Uterus (tissue), 3 donors: ENCODE measurements at regions not wholly inside any gene's neighbourhood (a gene's known extent, or its start where the extent isn't known, plus 50 kb on each side); places are given as distances from the start of the nearest gene placed in this dataset.

Experiments
- DNase-seq, 2 donors: peaks; one replicate each; pipeline ENCODE4 v3.0.0-alpha.2; 2019 to 2020
- H3K27ac ChIP-seq, 2 donors: fragments of 200-600 bp; sonication (generic); 1 replicate in 1 of 2; 2 replicates in 1 of 2; pipeline ENCODE4 v1.5.1; 2016 to 2018
- H3K27me3 ChIP-seq, 2 donors: fragments of 200-600 bp; sonication (generic); one replicate each; pipeline ENCODE4 v1.5.1; 2018 to 2019; ENCODE audit warnings: control low read depth in 1 of 2
- H3K36me3 ChIP-seq, 2 donors: fragments of 200-600 bp; sonication (generic); one replicate each; pipeline ENCODE4 v1.5.1; 2019; ENCODE audit warnings: control low read depth in 1 of 2
- H3K4me1 ChIP-seq, 2 donors: fragments of 200-600 bp; sonication (generic); one replicate each; pipeline ENCODE4 v1.5.1; 2018 to 2019; ENCODE audit warnings: control low read depth in 1 of 2
- H3K4me3 ChIP-seq, 2 donors: fragments of 200-600 bp; sonication (generic); 1 replicate in 1 of 2; 2 replicates in 1 of 2; pipeline ENCODE4 v1.5.1; 2018 to 2019; ENCODE audit warnings: mild to moderate bottlenecking in 1 of 2
- H3K9me3 ChIP-seq, 2 donors: fragments of 200-600 bp; sonication (generic); one replicate each; pipeline ENCODE4 v1.5.1; 2019; ENCODE audit warnings: control low read depth in 1 of 2
- POLR2A ChIP-seq, 2 donors: fragments of 450-650 bp; IDR thresholded peaks; one replicate each; pipeline ENCODE4 v1.6.1; 2016; ENCODE audit warnings: antibody characterized with exemption in 2 of 2, mild to moderate bottlenecking in 1 of 2, moderate library complexity in 1 of 2
- intact Hi-C: fragments of 100-400 bp; cut with DNase I; formaldehyde crosslinking; loops from one replicate; pipeline ENCODE4 v1.15.1; 2023; ENCODE audit warnings: low total_unique reads
- TF ChIP-seq, protein P1 (sequence below), 4 experiments: fragments of 200-600 bp in 2 of 4; fragments of 450-650 bp in 2 of 4; sonication (generic) in 2 of 4; IDR thresholded peaks; one replicate each; pipeline ENCODE4 v1.5.1; 2016 to 2019; ENCODE audit warnings: antibody characterized with exemption in 4 of 4, mild to moderate bottlenecking in 2 of 4, moderate library complexity in 1 of 4
- donor health status: DM: yes; HTN: yes; CAD: no.

DNA sequence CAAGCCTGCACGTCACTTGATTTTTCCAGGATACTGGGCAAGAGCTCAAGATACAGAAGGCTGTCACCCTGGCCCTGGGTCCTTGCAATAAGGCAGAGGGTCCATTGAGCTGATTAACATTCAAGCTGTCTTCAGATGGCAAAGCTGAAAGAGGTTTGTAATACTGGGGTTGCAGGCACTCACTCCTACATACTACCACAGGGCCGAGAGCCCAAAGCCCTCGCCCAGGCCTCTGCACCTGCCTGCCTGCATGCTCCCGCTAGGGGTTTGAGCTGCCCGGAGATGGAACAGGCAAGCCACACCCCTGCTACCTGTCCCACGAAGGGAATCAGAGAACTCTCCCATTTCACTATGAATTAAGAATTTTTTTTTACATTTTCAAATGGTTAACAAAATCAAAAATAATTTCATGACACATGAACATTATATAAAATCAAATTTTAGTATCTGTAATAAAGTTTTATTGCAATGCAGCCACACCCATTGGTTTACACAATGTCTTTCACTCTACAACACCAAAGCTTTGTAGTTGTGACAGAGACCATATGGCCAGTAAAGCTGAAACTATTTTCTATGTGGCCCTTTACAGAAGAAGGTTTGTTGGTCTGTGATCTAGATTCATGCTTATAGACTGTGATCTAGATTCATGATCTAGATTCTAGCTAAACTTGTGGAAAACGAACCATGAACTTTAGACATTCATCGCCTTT lies 530.4 kb upstream of the IGFBP7 start:
- H3K36me3 ChIP-seq: no peaks in the 10 kb centered on the region
- intact Hi-C loops: no loop called here
- no peak for TF ChIP-seq POLR2A (IDR thresholded peaks at IDR 0.05)
- TF ChIP-seq, protein P1, sequence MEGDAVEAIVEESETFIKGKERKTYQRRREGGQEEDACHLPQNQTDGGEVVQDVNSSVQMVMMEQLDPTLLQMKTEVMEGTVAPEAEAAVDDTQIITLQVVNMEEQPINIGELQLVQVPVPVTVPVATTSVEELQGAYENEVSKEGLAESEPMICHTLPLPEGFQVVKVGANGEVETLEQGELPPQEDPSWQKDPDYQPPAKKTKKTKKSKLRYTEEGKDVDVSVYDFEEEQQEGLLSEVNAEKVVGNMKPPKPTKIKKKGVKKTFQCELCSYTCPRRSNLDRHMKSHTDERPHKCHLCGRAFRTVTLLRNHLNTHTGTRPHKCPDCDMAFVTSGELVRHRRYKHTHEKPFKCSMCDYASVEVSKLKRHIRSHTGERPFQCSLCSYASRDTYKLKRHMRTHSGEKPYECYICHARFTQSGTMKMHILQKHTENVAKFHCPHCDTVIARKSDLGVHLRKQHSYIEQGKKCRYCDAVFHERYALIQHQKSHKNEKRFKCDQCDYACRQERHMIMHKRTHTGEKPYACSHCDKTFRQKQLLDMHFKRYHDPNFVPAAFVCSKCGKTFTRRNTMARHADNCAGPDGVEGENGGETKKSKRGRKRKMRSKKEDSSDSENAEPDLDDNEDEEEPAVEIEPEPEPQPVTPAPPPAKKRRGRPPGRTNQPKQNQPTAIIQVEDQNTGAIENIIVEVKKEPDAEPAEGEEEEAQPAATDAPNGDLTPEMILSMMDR (IDR thresholded peaks at IDR 0.05): no peak
- H3K27ac ChIP-seq: no peak overlapping the region
- no peaks in the 10 kb centered on the region for H3K9me3 ChIP-seq
- no peaks in the 10 kb centered on the region for H3K4me1 ChIP-seq
- no peak for DNase-seq
- H3K27me3 ChIP-seq: no peaks in the 10 kb centered on the region
- H3K4me3 ChIP-seq: no peak overlapping the region

DNA sequence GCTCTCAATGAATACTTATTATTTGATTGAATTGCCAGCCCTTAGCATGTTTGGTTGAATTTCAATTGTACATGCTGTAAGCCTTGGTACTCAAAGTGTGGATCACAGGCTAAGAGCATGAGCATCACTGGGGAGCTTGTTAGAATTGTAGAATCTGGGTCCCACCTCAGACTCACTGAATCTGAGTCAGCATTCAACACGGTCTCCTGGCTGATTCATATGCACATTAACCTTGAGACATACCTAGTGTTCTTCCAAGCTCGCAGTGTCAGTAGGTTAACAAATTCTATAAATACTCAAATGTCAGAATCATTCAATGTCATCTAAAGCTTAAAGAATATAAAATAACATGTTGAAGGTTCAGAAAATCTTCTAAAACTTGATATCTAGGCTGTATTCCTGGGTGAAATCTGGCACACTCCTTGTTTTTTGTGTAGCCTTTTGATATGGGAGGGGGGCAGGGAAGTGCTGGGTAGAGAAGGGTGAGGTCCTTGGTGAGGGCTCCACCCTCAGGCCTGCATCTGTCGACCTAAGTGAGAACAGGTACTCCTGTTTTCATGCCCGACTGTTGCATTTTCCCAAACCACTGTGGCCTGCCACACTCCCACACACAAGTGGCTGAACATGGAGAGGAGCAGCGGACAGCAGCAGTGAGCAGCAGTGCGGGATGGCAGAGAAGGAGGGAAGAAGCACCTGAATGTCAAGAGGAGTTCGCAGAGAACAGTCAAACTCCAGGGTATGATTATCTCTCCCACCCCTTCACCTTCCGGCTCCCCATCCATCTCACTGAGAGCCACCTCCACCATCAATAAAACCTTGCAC lies 529.6 kb upstream of the IGFBP7 start:
- no peaks in the 10 kb centered on the region for H3K27me3 ChIP-seq
- TF ChIP-seq, protein P1 (IDR thresholded peaks at IDR 0.05): no peak
- TF ChIP-seq POLR2A (IDR thresholded peaks at IDR 0.05): no peak
- H3K9me3 ChIP-seq: no peaks in the 10 kb centered on the region
- H3K27ac ChIP-seq: no peak overlapping the region
- H3K36me3 ChIP-seq: no peaks in the 10 kb centered on the region
- H3K4me1 ChIP-seq: no peaks in the 10 kb centered on the region
- no peak for DNase-seq
- intact Hi-C loops: no loop called here
- H3K4me3 ChIP-seq: no peak overlapping the region

DNA sequence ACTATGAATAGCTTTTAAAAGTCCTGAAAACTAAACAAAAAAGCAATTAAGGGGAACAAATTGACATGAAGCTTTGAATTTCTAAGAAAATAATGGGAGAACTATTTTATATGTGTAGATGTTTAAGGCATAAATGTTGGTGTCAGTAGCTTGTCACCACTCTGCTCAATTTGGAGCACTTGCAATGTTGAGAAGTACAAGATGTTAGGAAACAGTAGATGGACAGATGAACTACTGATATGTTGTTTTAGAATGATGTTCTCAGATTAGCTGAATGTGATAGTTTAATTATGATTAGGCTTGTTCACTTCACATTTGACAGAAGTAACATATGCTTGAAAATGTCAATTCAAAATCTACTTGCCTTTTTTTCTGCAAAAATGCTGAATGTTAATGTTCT lies 525.7 kb upstream of the IGFBP7 start:
- Histone ChIP-seq H3K9me3 (no peaks in the 10 kb centered on the region), H3K4me1 (no peaks in the 10 kb centered on the region), H3K27ac (no peak overlapping the region), H3K27me3 (no peaks in the 10 kb centered on the region), H3K4me3 (no peak overlapping the region), H3K36me3 (no peaks in the 10 kb centered on the region)
- no peak for DNase-seq
- intact Hi-C loops: no loop called here
- TF ChIP-seq, protein P1 (IDR thresholded peaks at IDR 0.05): no peak
- no peak for TF ChIP-seq POLR2A (IDR thresholded peaks at IDR 0.05)

DNA sequence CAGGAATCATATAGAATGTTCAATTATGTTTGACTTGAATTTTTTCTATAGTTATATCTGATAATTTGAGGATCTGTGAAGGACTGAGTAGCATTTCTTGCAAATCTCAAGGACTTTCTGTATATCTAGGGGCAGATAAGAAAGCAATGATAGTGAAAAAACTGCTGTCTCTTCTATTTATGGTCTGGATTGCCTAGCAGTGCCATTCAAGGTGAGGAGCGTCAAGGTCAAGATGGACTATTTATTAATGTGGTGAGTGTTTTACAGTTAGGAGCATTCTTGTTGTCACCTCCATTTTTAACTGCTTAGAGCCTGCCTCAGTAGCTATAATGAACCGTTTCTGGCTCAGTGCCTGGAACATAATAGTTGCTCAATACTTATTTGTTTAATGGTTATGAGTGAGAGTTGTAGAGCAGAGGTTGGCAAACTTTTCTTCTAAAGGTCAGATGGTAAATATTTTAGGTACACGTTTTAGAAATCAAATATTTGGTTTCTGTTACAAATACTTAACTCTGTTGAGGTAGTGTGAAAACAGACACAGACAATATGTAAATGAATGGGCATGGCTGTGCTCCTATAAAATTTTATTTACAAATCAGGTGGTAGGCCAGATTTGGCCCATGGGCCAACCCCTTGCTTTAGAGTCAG lies 523.2 kb upstream of the IGFBP7 start:
- Histone ChIP-seq H3K36me3 (no peaks in the 10 kb centered on the region), H3K4me1 (no peaks in the 10 kb centered on the region), H3K4me3 (no peak overlapping the region), H3K27me3 (no peaks in the 10 kb centered on the region), H3K9me3 (no peaks in the 10 kb centered on the region), H3K27ac (no peak overlapping the region)
- no peak for TF ChIP-seq POLR2A (IDR thresholded peaks at IDR 0.05)
- TF ChIP-seq, protein P1 (IDR thresholded peaks at IDR 0.05): no peak
- intact Hi-C loops: no loop called here
- no peak for DNase-seq

DNA sequence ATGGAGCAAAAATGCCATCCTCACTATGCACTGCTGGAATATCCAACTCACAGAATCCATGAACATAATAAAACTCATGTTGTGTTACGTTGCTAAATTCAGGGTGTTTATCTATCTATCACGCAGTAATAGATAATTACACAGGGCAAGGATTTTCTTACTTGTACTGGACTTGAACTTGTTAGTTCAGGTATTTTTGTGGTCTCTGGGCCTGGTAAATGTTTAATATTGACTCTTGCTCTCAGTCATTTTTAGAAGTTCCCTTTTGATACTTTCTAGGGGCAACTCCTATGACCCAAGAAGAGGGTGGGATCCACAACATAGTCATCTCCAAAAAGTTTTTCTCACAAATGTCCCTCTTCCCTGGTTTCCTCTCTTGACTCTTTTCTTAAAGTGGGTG lies 522.4 kb upstream of the IGFBP7 start:
- H3K27ac ChIP-seq: no peak overlapping the region
- no peak for DNase-seq
- no peaks in the 10 kb centered on the region for H3K27me3 ChIP-seq
- no peak for TF ChIP-seq POLR2A (IDR thresholded peaks at IDR 0.05)
- TF ChIP-seq, protein P1 (IDR thresholded peaks at IDR 0.05): no peak
- no peak overlapping the region for H3K4me3 ChIP-seq
- no peaks in the 10 kb centered on the region for H3K36me3 ChIP-seq
- intact Hi-C loops: no loop called here
- H3K9me3 ChIP-seq: no peaks in the 10 kb centered on the region
- H3K4me1 ChIP-seq: no peaks in the 10 kb centered on the region
